ENCODE measurements at regions not wholly inside any gene's neighbourhood (a gene's known extent, or its start where the extent isn't known, plus 50 kb on each side); places are given as distances from the start of the nearest gene placed in this dataset.

DNA sequence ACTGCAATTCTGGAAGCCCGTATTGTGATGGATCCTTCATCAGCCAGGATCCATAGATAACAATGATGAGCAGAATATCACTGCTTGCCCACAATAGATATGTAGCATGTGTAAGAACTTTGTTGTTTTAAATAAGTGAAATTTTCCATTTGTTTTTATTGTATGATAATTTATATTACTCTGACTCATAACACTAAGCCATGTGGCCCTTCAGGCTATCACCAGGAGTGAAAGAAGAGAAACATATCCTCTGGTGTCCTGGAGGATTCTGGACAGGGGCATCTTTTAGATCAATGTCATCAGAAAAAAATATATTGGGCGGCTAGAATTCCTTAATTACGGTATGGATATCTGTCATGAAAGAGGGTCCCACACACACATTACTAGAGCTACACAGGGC is 167.5 kb downstream of the SLC6A15 start:
- intact Hi-C loops (cut with DNase I): no loop called here
- Histone ChIP-seq H3K4me3 (no peak overlapping the region), H3K27me3 (ENCODE audit: low read depth) (no peaks in the 10 kb centered on the region), H3K9me3 (no peaks in the 10 kb centered on the region), H3K4me1 (no peaks in the 10 kb centered on the region), H3K27ac (no peak overlapping the region), H3K36me3 (no peaks in the 10 kb centered on the region)
- no peak for DNase-seq
- ATAC-seq: no peak
- TF ChIP-seq, protein P1, sequence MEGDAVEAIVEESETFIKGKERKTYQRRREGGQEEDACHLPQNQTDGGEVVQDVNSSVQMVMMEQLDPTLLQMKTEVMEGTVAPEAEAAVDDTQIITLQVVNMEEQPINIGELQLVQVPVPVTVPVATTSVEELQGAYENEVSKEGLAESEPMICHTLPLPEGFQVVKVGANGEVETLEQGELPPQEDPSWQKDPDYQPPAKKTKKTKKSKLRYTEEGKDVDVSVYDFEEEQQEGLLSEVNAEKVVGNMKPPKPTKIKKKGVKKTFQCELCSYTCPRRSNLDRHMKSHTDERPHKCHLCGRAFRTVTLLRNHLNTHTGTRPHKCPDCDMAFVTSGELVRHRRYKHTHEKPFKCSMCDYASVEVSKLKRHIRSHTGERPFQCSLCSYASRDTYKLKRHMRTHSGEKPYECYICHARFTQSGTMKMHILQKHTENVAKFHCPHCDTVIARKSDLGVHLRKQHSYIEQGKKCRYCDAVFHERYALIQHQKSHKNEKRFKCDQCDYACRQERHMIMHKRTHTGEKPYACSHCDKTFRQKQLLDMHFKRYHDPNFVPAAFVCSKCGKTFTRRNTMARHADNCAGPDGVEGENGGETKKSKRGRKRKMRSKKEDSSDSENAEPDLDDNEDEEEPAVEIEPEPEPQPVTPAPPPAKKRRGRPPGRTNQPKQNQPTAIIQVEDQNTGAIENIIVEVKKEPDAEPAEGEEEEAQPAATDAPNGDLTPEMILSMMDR (IDR thresholded peaks at IDR 0.05): no peak

DNA sequence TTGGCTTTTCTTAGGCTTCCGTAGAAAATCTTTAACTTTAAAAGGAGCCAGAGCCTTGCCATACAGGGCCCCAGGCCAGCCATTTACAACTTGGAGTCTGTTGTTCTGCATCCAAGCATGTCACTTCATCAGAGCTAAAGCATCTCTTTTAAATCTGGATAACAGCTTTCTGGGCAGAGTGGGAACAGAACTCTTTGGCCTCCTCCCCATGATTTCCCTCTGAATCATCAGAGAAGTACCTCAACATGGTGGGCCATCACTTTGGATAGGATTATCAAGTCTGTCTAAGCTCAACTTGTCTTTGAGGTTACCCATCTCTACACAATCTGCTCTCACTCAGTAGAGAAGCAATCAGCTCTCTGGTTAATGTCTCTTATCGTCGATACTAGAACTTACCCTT is 170.9 kb downstream of the SLC6A15 start:
- H3K36me3 ChIP-seq: no peaks in the 10 kb centered on the region
- H3K9me3 ChIP-seq: no peaks in the 10 kb centered on the region
- ATAC-seq: peak; percentile 42 to 45
- intact Hi-C loops (cut with DNase I): no loop called here
- no peak overlapping the region for H3K27ac ChIP-seq
- H3K4me1 ChIP-seq: no peaks in the 10 kb centered on the region
- no peak overlapping the region for H3K4me3 ChIP-seq
- TF ChIP-seq, protein P1 (IDR thresholded peaks at IDR 0.05): no peak
- no peaks in the 10 kb centered on the region for H3K27me3 ChIP-seq (ENCODE audit: low read depth)
- no peak for DNase-seq

DNA sequence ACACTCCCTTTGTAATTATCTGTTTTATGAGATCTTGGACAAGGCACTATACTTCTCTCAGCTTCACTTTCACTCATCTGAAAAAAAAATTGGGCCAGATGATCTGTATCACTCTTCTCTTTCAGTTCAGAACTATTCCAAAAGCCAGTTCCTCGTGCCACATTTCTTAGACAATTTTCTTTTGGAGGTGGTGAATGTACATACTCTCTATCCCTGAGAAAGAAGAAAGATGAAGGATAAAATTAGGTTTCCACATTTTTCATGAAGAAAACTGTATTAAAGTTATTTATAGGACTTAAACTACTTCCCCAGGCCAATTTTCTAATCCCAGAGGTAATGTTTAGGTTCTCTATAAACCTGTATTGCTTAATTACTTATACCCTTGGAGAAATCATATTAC is 171.6 kb downstream of the SLC6A15 start:
- H3K4me1 ChIP-seq: no peaks in the 10 kb centered on the region
- no peak overlapping the region for H3K4me3 ChIP-seq
- no peaks in the 10 kb centered on the region for H3K27me3 ChIP-seq (ENCODE audit: low read depth)
- H3K9me3 ChIP-seq: no peaks in the 10 kb centered on the region
- TF ChIP-seq, protein P1 (IDR thresholded peaks at IDR 0.05): no peak
- H3K27ac ChIP-seq: no peak overlapping the region
- no peaks in the 10 kb centered on the region for H3K36me3 ChIP-seq
- ATAC-seq: peak in 1 of 2 donors; percentile 23
- intact Hi-C loops (cut with DNase I): no loop called here
- DNase-seq: no peak

DNA sequence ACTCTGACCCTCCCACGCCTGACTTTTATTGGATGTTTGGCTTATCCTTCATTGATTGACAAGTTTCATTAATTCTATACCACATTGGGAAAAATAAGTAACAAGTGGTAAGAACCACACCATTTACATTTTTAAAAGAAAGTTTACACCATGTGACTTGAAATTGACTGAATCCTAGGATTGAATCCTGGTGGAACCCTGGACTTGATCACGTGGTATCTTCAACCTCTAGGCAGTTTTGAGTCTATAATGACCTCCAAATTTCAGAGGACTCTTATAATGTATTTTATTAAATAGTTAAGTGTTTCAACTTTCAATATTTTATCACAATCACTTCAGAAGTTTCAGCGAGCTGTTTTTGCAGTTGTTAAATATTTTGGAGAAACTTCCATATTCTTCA is 172.0 kb downstream of the SLC6A15 start:
- Histone ChIP-seq H3K9me3 (no peaks in the 10 kb centered on the region), H3K27ac (no peak overlapping the region), H3K4me3 (no peak overlapping the region), H3K36me3 (no peaks in the 10 kb centered on the region), H3K27me3 (ENCODE audit: low read depth) (no peaks in the 10 kb centered on the region), H3K4me1 (no peaks in the 10 kb centered on the region)
- intact Hi-C loops (cut with DNase I): no loop called here
- no peak for ATAC-seq
- TF ChIP-seq, protein P1 (IDR thresholded peaks at IDR 0.05): no peak
- DNase-seq: no peak

DNA sequence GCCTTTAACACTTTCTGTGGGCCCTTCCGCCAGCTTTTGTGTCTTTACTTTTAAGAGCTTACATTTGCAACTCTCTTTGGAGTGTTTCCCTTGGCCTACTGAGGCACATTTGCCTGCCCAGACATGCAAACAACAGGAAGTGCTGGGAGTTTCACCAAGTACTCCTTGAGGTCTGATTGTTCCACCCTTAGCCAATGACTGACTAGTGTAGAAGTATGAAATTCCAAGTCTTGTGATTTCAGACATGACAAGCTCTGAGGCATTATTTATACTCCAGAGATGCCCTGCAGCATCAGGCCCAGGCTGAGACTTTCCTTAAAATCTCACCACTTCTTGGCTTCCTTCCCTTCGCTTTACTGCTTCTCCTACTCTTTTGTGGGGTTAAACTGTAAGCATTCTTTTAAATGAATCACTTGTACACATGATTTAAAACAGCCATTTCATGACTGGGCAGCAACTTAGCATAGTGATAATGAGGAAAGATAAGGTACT is 174.1 kb downstream of the SLC6A15 start:
- H3K9me3 ChIP-seq: no peaks in the 10 kb centered on the region
- H3K4me1 ChIP-seq: no peaks in the 10 kb centered on the region
- TF ChIP-seq, protein P1 (IDR thresholded peaks at IDR 0.05): no peak
- DNase-seq (no peak), ATAC-seq (peak; percentile 54 to 64)
- H3K36me3 ChIP-seq: no peaks in the 10 kb centered on the region
- H3K27me3 ChIP-seq (ENCODE audit: low read depth): no peaks in the 10 kb centered on the region
- H3K27ac ChIP-seq: no peak overlapping the region
- intact Hi-C loops (cut with DNase I): no loop called here
- H3K4me3 ChIP-seq: no peak overlapping the region

Measured in lower lobe of right lung (tissue), 2 donors.